ENCODE measurements at regions not wholly inside any gene's neighbourhood (a gene's known extent, or its start where the extent isn't known, plus 50 kb on each side); places are given as distances from the start of the nearest gene placed in this dataset.

- no peak for DNase-seq (ENCODE audit: low read depth)
Measured at GRCh38 chr7:124423863-124424262, 341.7 kb downstream of the GPR37 start.

GRCh38 chr7:124422081-124422480 lies 343.5 kb downstream of the GPR37 start:
- no peak for DNase-seq (ENCODE audit: low read depth)

GRCh38 chr7:124420367-124420766 lies 345.2 kb downstream of the GPR37 start:
- no peak for DNase-seq (ENCODE audit: low read depth)

- no peak for DNase-seq (ENCODE audit: low read depth)
Measured at GRCh38 chr7:124413029-124413428, 352.6 kb downstream of the GPR37 start.

- DNase-seq (ENCODE audit: low read depth) = no peak
Measured at GRCh38 chr7:124412531-124412930, 353.1 kb downstream of the GPR37 start.

- DNase-seq (ENCODE audit: low read depth) = no peak
Measured at GRCh38 chr7:124411796-124412195, 353.8 kb downstream of the GPR37 start.

- DNase-seq (ENCODE audit: low read depth) = no peak
Measured at GRCh38 chr7:124403587-124403986, 362.0 kb downstream of the GPR37 start.

- no peak for DNase-seq (ENCODE audit: low read depth)
Measured at GRCh38 chr7:124403112-124403511, 362.5 kb downstream of the GPR37 start.

- DNase-seq (ENCODE audit: low read depth) = no peak
Measured at GRCh38 chr7:124399941-124400340, 365.7 kb downstream of the GPR37 start.

- no peak for DNase-seq (ENCODE audit: low read depth)
Measured at GRCh38 chr7:124398937-124399552, 366.2 kb upstream of the TMEM229A start.

GRCh38 chr7:124397134-124397533 lies 364.3 kb upstream of the TMEM229A start:
- DNase-seq (ENCODE audit: low read depth) = no peak

GRCh38 chr7:124390301-124390700 lies 357.4 kb upstream of the TMEM229A start:
- no peak for DNase-seq (ENCODE audit: low read depth)

GRCh38 chr7:124388751-124389150 lies 355.9 kb upstream of the TMEM229A start:
- no peak for DNase-seq (ENCODE audit: low read depth)

- DNase-seq (ENCODE audit: low read depth) = no peak
Measured at GRCh38 chr7:124387056-124387455, 354.2 kb upstream of the TMEM229A start.

- DNase-seq (ENCODE audit: low read depth) = no peak
Measured at GRCh38 chr7:124379296-124379695, 346.4 kb upstream of the TMEM229A start.

GRCh38 chr7:124376111-124376510 lies 343.2 kb upstream of the TMEM229A start:
- no peak for DNase-seq (ENCODE audit: low read depth)

- DNase-seq (ENCODE audit: low read depth) = no peak
Measured at GRCh38 chr7:124375391-124375790, 342.5 kb upstream of the TMEM229A start.

GRCh38 chr7:124369310-124369709 lies 336.4 kb upstream of the TMEM229A start:
- no peak for DNase-seq (ENCODE audit: low read depth)

- DNase-seq (ENCODE audit: low read depth) = no peak
Measured at GRCh38 chr7:124366118-124366517, 333.3 kb upstream of the TMEM229A start.

- DNase-seq (ENCODE audit: low read depth) = no peak
Measured at GRCh38 chr7:124364283-124364682, 331.4 kb upstream of the TMEM229A start.

- no peak for DNase-seq (ENCODE audit: low read depth)
Measured at GRCh38 chr7:124354201-124354600, 321.3 kb upstream of the TMEM229A start.

GRCh38 chr7:124351950-124352349 lies 319.1 kb upstream of the TMEM229A start:
- DNase-seq (ENCODE audit: low read depth) = no peak

- no peak for DNase-seq (ENCODE audit: low read depth)
Measured at GRCh38 chr7:124349443-124349842, 316.6 kb upstream of the TMEM229A start.

- no peak for DNase-seq (ENCODE audit: low read depth)
Measured at GRCh38 chr7:124338861-124339260, 306.0 kb upstream of the TMEM229A start.

All from ELR (cell line).